ENCODE measurements at regions not wholly inside any gene's neighbourhood (a gene's known extent, or its start where the extent isn't known, plus 50 kb on each side); places are given as distances from the start of the nearest gene placed in this dataset.
"Not testable (repeated sequence)": the region's sequence is repeated elsewhere in the genome, so short reads cannot be mapped to it uniquely, and the experiment has no call there.

- H3K4me3 ChIP-seq (ENCODE audit: low read depth, low read length); H3K27me3 Mint-ChIP-seq; ATAC-seq (ENCODE audit: low read depth in 2 of 2); H3K9me3 Mint-ChIP-seq; H3K27me3 ChIP-seq (ENCODE audit: control insufficient read depth, insufficient read depth, low read length); DNase-seq; H3K36me3 ChIP-seq (ENCODE audit: control insufficient read depth, insufficient read depth, low read length); H3K4me1 ChIP-seq (ENCODE audit: control insufficient read depth, insufficient read depth, low read length, poor library complexity, severe bottlenecking); H3K4me1 Mint-ChIP-seq; H3K27ac ChIP-seq (ENCODE audit: insufficient read depth, low read length, poor library complexity, severe bottlenecking); H3K9me3 ChIP-seq (ENCODE audit: control insufficient read depth in 2 of 2, low read length in 2 of 2); H3K36me3 Mint-ChIP-seq: not testable (repeated sequence)
- Mint-ChIP-seq H3K4me3 (peak overlapping the region in 1 of 4 donors; percentile 47), H3K27ac (peak overlapping the region in 1 of 3 donors; percentile 16)
Measured at GRCh38 chr5:124496968-124497367, 249.5 kb downstream of the ZNF608 start.

- no peak overlapping the region for H3K4me3 Mint-ChIP-seq
- H3K27ac Mint-ChIP-seq, result no peak overlapping the region
Measured at GRCh38 chr5:124494540-124495116, 251.8 kb downstream of the ZNF608 start.

GRCh38 chr5:124492444-124493224 is 253.8 kb downstream of the ZNF608 start:
- Histone ChIP-seq H3K4me1 (ENCODE audit: control insufficient read depth, insufficient read depth, low read length, poor library complexity, severe bottlenecking) (no peaks in the 10 kb centered on the region), H3K4me3 (ENCODE audit: low read depth, low read length) (no peak overlapping the region), H3K27me3 (ENCODE audit: control insufficient read depth, insufficient read depth, low read length) (no peaks in the 10 kb centered on the region), H3K36me3 (ENCODE audit: control insufficient read depth, insufficient read depth, low read length) (no peaks in the 10 kb centered on the region), H3K9me3 (ENCODE audit: control insufficient read depth in 2 of 2, low read length in 2 of 2) (peaks cover 2 to 3% of the 10 kb centered on the region in 2 experiments), H3K27ac (ENCODE audit: insufficient read depth, low read length, poor library complexity, severe bottlenecking) (no peak overlapping the region)
- Mint-ChIP-seq H3K27ac (no peak overlapping the region), H3K4me3 (no peak overlapping the region), H3K9me3 (peaks cover 0 to 16% (median 5%) of the 10 kb centered on the region in 7 donors), H3K4me1 (peaks cover 0 to 5% (median 0%) of the 10 kb centered on the region in 4 donors), H3K36me3 (no peaks in the 10 kb centered on the region), H3K27me3 (no peaks in the 10 kb centered on the region)
- ATAC-seq (ENCODE audit: low read depth in 2 of 2) (no peak), DNase-seq (no peak)

More at GRCh38 chr5:124494540-124495116, 251.8 kb downstream of the ZNF608 start:
- Mint-ChIP-seq H3K36me3 (no peaks in the 10 kb centered on the region), H3K9me3 (peaks cover 0 to 14% (median 5%) of the 10 kb centered on the region in 7 donors), H3K4me1 (peaks cover 0 to 5% (median 0%) of the 10 kb centered on the region in 4 donors), H3K27me3 (no peaks in the 10 kb centered on the region)
- no peak for DNase-seq
- Histone ChIP-seq H3K27me3 (ENCODE audit: control insufficient read depth, insufficient read depth, low read length) (no peaks in the 10 kb centered on the region), H3K36me3 (ENCODE audit: control insufficient read depth, insufficient read depth, low read length) (no peaks in the 10 kb centered on the region), H3K4me1 (ENCODE audit: control insufficient read depth, insufficient read depth, low read length, poor library complexity, severe bottlenecking) (no peaks in the 10 kb centered on the region), H3K9me3 (ENCODE audit: control insufficient read depth in 2 of 2, low read length in 2 of 2) (peaks cover 2 to 3% of the 10 kb centered on the region in 2 experiments), H3K4me3 (ENCODE audit: low read depth, low read length) (no peak overlapping the region), H3K27ac (ENCODE audit: insufficient read depth, low read length, poor library complexity, severe bottlenecking) (no peak overlapping the region)
- no peak for ATAC-seq (ENCODE audit: low read depth in 2 of 2)

- H3K4me1 Mint-ChIP-seq; H3K27me3 Mint-ChIP-seq; H3K4me1 ChIP-seq (ENCODE audit: control insufficient read depth, insufficient read depth, low read length, poor library complexity, severe bottlenecking); ATAC-seq (ENCODE audit: low read depth in 2 of 2); H3K27ac Mint-ChIP-seq; H3K4me3 Mint-ChIP-seq; H3K36me3 Mint-ChIP-seq; H3K27me3 ChIP-seq (ENCODE audit: control insufficient read depth, insufficient read depth, low read length); H3K9me3 ChIP-seq (ENCODE audit: control insufficient read depth in 2 of 2, low read length in 2 of 2); H3K4me3 ChIP-seq (ENCODE audit: low read depth, low read length); DNase-seq; H3K36me3 ChIP-seq (ENCODE audit: control insufficient read depth, insufficient read depth, low read length); H3K27ac ChIP-seq (ENCODE audit: insufficient read depth, low read length, poor library complexity, severe bottlenecking): not testable (repeated sequence)
- peaks cover 0 to 22% (median 5%) of the 10 kb centered on the region in 7 donors for H3K9me3 Mint-ChIP-seq
Measured at GRCh38 chr5:124490315-124490714, 256.1 kb downstream of the ZNF608 start.

GRCh38 chr5:124481419-124481818 is 265.0 kb downstream of the ZNF608 start:
- no peak overlapping the region for H3K4me3 Mint-ChIP-seq
- Histone ChIP-seq H3K4me1 (ENCODE audit: control insufficient read depth, insufficient read depth, low read length, poor library complexity, severe bottlenecking) (no peaks in the 10 kb centered on the region), H3K36me3 (ENCODE audit: control insufficient read depth, insufficient read depth, low read length) (no peaks in the 10 kb centered on the region), H3K4me3 (ENCODE audit: low read depth, low read length) (no peak overlapping the region), H3K27ac (ENCODE audit: insufficient read depth, low read length, poor library complexity, severe bottlenecking) (no peak overlapping the region), H3K27me3 (ENCODE audit: control insufficient read depth, insufficient read depth, low read length) (no peaks in the 10 kb centered on the region), H3K9me3 (ENCODE audit: control insufficient read depth in 2 of 2, low read length in 2 of 2) (no peaks in the 10 kb centered on the region)
- H3K27ac Mint-ChIP-seq, result no peak overlapping the region
- no peaks in the 10 kb centered on the region for H3K4me1 Mint-ChIP-seq
- H3K27me3 Mint-ChIP-seq, result no peaks in the 10 kb centered on the region
- peaks cover under 1 to 11% (median 6%) of the 10 kb centered on the region in 7 donors for H3K9me3 Mint-ChIP-seq
- no peak for ATAC-seq (ENCODE audit: low read depth in 2 of 2)
- DNase-seq, result no peak
- H3K36me3 Mint-ChIP-seq, result no peaks in the 10 kb centered on the region

GRCh38 chr5:124480964-124481363 is 265.5 kb downstream of the ZNF608 start:
- ATAC-seq (ENCODE audit: low read depth in 2 of 2) (no peak), DNase-seq (no peak)
- H3K27me3 ChIP-seq (ENCODE audit: control insufficient read depth, insufficient read depth, low read length), result no peaks in the 10 kb centered on the region
- Mint-ChIP-seq H3K4me1 (no peaks in the 10 kb centered on the region), H3K27ac (no peak overlapping the region), H3K27me3 (no peaks in the 10 kb centered on the region), H3K36me3 (no peaks in the 10 kb centered on the region), H3K9me3 (peaks cover 2 to 11% (median 6%) of the 10 kb centered on the region in 7 donors), H3K4me3 (no peak overlapping the region)
- no peaks in the 10 kb centered on the region for H3K4me1 ChIP-seq (ENCODE audit: control insufficient read depth, insufficient read depth, low read length, poor library complexity, severe bottlenecking)
- no peaks in the 10 kb centered on the region for H3K9me3 ChIP-seq (ENCODE audit: control insufficient read depth in 2 of 2, low read length in 2 of 2)
- no peaks in the 10 kb centered on the region for H3K36me3 ChIP-seq (ENCODE audit: control insufficient read depth, insufficient read depth, low read length)
- no peak overlapping the region for H3K27ac ChIP-seq (ENCODE audit: insufficient read depth, low read length, poor library complexity, severe bottlenecking)
- H3K4me3 ChIP-seq (ENCODE audit: low read depth, low read length), result no peak overlapping the region

GRCh38 chr5:124480022-124480421 is 266.4 kb downstream of the ZNF608 start:
- Histone ChIP-seq H3K9me3 (ENCODE audit: control insufficient read depth in 2 of 2, low read length in 2 of 2) (no peaks in the 10 kb centered on the region), H3K36me3 (ENCODE audit: control insufficient read depth, insufficient read depth, low read length) (no peaks in the 10 kb centered on the region), H3K4me3 (ENCODE audit: low read depth, low read length) (no peak overlapping the region), H3K27ac (ENCODE audit: insufficient read depth, low read length, poor library complexity, severe bottlenecking) (no peak overlapping the region), H3K27me3 (ENCODE audit: control insufficient read depth, insufficient read depth, low read length) (no peaks in the 10 kb centered on the region), H3K4me1 (ENCODE audit: control insufficient read depth, insufficient read depth, low read length, poor library complexity, severe bottlenecking) (no peaks in the 10 kb centered on the region)
- Mint-ChIP-seq H3K27me3 (no peaks in the 10 kb centered on the region), H3K4me3 (no peak overlapping the region), H3K27ac (no peak overlapping the region), H3K36me3 (no peaks in the 10 kb centered on the region), H3K4me1 (no peaks in the 10 kb centered on the region), H3K9me3 (peaks cover 2 to 8% (median 4%) of the 10 kb centered on the region in 7 donors)
- no peak for DNase-seq
- ATAC-seq (ENCODE audit: low read depth in 2 of 2), result no peak

GRCh38 chr5:124478264-124478663 is 268.2 kb downstream of the ZNF608 start:
- Mint-ChIP-seq H3K9me3 (peaks cover 0 to 7% (median 2%) of the 10 kb centered on the region in 7 donors), H3K27me3 (no peaks in the 10 kb centered on the region), H3K27ac (no peak overlapping the region), H3K36me3 (no peaks in the 10 kb centered on the region), H3K4me3 (no peak overlapping the region), H3K4me1 (no peaks in the 10 kb centered on the region)
- DNase-seq, result no peak
- no peaks in the 10 kb centered on the region for H3K27me3 ChIP-seq (ENCODE audit: control insufficient read depth, insufficient read depth, low read length)
- H3K4me1 ChIP-seq (ENCODE audit: control insufficient read depth, insufficient read depth, low read length, poor library complexity, severe bottlenecking), result no peaks in the 10 kb centered on the region
- no peaks in the 10 kb centered on the region for H3K9me3 ChIP-seq (ENCODE audit: control insufficient read depth in 2 of 2, low read length in 2 of 2)
- no peak for ATAC-seq (ENCODE audit: low read depth in 2 of 2)
- no peak overlapping the region for H3K4me3 ChIP-seq (ENCODE audit: low read depth, low read length)
- H3K36me3 ChIP-seq (ENCODE audit: control insufficient read depth, insufficient read depth, low read length), result no peaks in the 10 kb centered on the region
- no peak overlapping the region for H3K27ac ChIP-seq (ENCODE audit: insufficient read depth, low read length, poor library complexity, severe bottlenecking)
